DND-41 (cell line): ENCODE measurements at regions not wholly inside any gene's neighbourhood (a gene's known extent, or its start where the extent isn't known, plus 50 kb on each side); places are given as distances from the start of the nearest gene placed in this dataset.
"Not testable (repeated sequence)": the region's sequence is repeated elsewhere in the genome, so short reads cannot be mapped to it uniquely, and the experiment has no call there.

Experiments used
- ATAC-seq: fragments of 200-7000 bp; cut with Tn5 transposase; 3 replicates; pipeline ENCODE4 v1.9.1; 2021; ENCODE audit warnings: low read depth; ENCODE audit not compliant: insufficient read depth
- DNase-seq: peaks from one replicate; pipeline ENCODE4 v3.0.0-alpha.2; 2020
- H2AFZ ChIP-seq: 2 replicates; pipeline ENCODE4 v1.6.0; 2012; ENCODE audit warnings: low read depth, low read length
- H3K27ac ChIP-seq: 2 replicates; pipeline ENCODE4 v1.5.1; 2012; ENCODE audit warnings: low read length, inconsistent platforms
- H3K27me3 ChIP-seq: fragments of 200-600 bp; sonication (generic); 2 replicates; pipeline ENCODE4 v1.6.0; 2012; ENCODE audit warnings: low read length, mild to moderate bottlenecking, inconsistent platforms; ENCODE audit not compliant: insufficient read depth, poor library complexity
- H3K36me3 ChIP-seq: 2 replicates; pipeline ENCODE4 v1.5.1; 2012; ENCODE audit warnings: low read length, inconsistent platforms; ENCODE audit not compliant: insufficient read depth
- H3K4me1 ChIP-seq: 2 replicates; pipeline ENCODE4 v1.5.1; 2012; ENCODE audit warnings: mild to moderate bottlenecking, low read length; ENCODE audit not compliant: insufficient read depth
- H3K4me2 ChIP-seq: 2 replicates; pipeline ENCODE4 v1.6.0; 2012; ENCODE audit warnings: mild to moderate bottlenecking, moderate library complexity, low read length, inconsistent platforms; ENCODE audit not compliant: insufficient read depth
- H3K4me3 ChIP-seq, 2 experiments: fragments of 200-600 bp in 1 of 2; shearing (Covaris generic) in 1 of 2; 2 replicates each; pipeline ENCODE4 v1.5.1; 2012 to 2016; ENCODE audit warnings: inconsistent platforms in 2 of 2, low read length in 2 of 2, mild to moderate bottlenecking in 2 of 2, low read depth in 1 of 2, moderate library complexity in 1 of 2
- H3K79me2 ChIP-seq: 2 replicates; pipeline ENCODE4 v1.6.0; 2012; ENCODE audit warnings: low read length, inconsistent platforms; ENCODE audit not compliant: insufficient read depth
- H3K9ac ChIP-seq: 2 replicates; pipeline ENCODE4 v1.6.0; 2012; ENCODE audit warnings: low read depth, mild to moderate bottlenecking, inconsistent platforms, low read length, moderate library complexity
- H3K9me3 ChIP-seq: 2 replicates; pipeline ENCODE4 v1.5.1; 2012; ENCODE audit warnings: low read length, moderate library complexity, mild to moderate bottlenecking, inconsistent platforms; ENCODE audit not compliant: insufficient read depth, severe bottlenecking
- H4K20me1 ChIP-seq: 2 replicates; pipeline ENCODE4 v1.6.0; 2012; ENCODE audit warnings: low read length; ENCODE audit not compliant: insufficient read depth
- CTCF ChIP-seq: IDR thresholded peaks from 2 replicates; pipeline ENCODE4 v1.5.1; 2012; ENCODE audit warnings: borderline replicate concordance, low read length, moderate library complexity, mild to moderate bottlenecking; ENCODE audit not compliant: poor library complexity, severe bottlenecking; ENCODE audit errors: extremely low read depth
- EZH2 ChIP-seq: IDR thresholded peaks from 3 replicates; pipeline ENCODE4 v1.6.1; 2012; ENCODE audit warnings: borderline replicate concordance, low read depth, mild to moderate bottlenecking, moderate library complexity, low read length, inconsistent platforms; ENCODE audit not compliant: severe bottlenecking

- no peaks in the 10 kb centered on the region for H3K9me3 ChIP-seq
- no peaks in the 10 kb centered on the region for H3K27me3 ChIP-seq
- ATAC-seq (no peak), DNase-seq (no peak)
- H3K4me2 ChIP-seq = no peak overlapping the region
- no peak overlapping the region for H3K4me3 ChIP-seq
- no peaks in the 10 kb centered on the region for H3K4me1 ChIP-seq
- no peak overlapping the region for H2AFZ ChIP-seq
- H3K36me3 ChIP-seq = no peaks in the 10 kb centered on the region
- TF ChIP-seq EZH2 = no peak
- no peak for TF ChIP-seq CTCF
- H3K79me2 ChIP-seq = no peaks in the 10 kb centered on the region
- H3K9ac ChIP-seq = no peak overlapping the region
- H4K20me1 ChIP-seq = no peaks in the 10 kb centered on the region
- no peak overlapping the region for H3K27ac ChIP-seq
These were observed 186.8 kb downstream of the FRK start for GRCh38 chr6:115873901-115874300.

GRCh38 chr6:115870464-115870863 lies 190.2 kb downstream of the FRK start:
- ATAC-seq = no peak
- H3K4me1 ChIP-seq = no peaks in the 10 kb centered on the region
- no peaks in the 10 kb centered on the region for H3K9me3 ChIP-seq
- no peaks in the 10 kb centered on the region for H3K27me3 ChIP-seq
- no peak overlapping the region for H2AFZ ChIP-seq
- H3K36me3 ChIP-seq = no peaks in the 10 kb centered on the region
- TF ChIP-seq EZH2 (no peak), CTCF (no peak)
- no peaks in the 10 kb centered on the region for H3K79me2 ChIP-seq
- no peak overlapping the region for H3K9ac ChIP-seq
- DNase-seq = no peak
- no peak overlapping the region for H3K4me3 ChIP-seq
- H4K20me1 ChIP-seq = no peaks in the 10 kb centered on the region
- no peak overlapping the region for H3K4me2 ChIP-seq
- no peak overlapping the region for H3K27ac ChIP-seq

- Histone ChIP-seq H3K4me3 (no peak overlapping the region), H3K27me3 (no peaks in the 10 kb centered on the region), H3K9me3 (no peaks in the 10 kb centered on the region), H4K20me1 (no peaks in the 10 kb centered on the region), H3K79me2 (no peaks in the 10 kb centered on the region), H2AFZ (no peak overlapping the region), H3K9ac (no peak overlapping the region), H3K36me3 (no peaks in the 10 kb centered on the region), H3K4me2 (no peak overlapping the region), H3K27ac (no peak overlapping the region), H3K4me1 (no peaks in the 10 kb centered on the region)
- TF ChIP-seq CTCF (no peak), EZH2 (no peak)
- ATAC-seq (no peak), DNase-seq (no peak)
These were observed 194.8 kb downstream of the FRK start for GRCh38 chr6:115865914-115866313.

- no peak overlapping the region for H3K4me3 ChIP-seq
- TF ChIP-seq CTCF (no peak), EZH2 (no peak)
- H2AFZ ChIP-seq = no peak overlapping the region
- no peak for DNase-seq
- H3K27ac ChIP-seq = no peak overlapping the region
- no peaks in the 10 kb centered on the region for H3K9me3 ChIP-seq
- H3K4me1 ChIP-seq = no peaks in the 10 kb centered on the region
- no peak overlapping the region for H3K4me2 ChIP-seq
- no peaks in the 10 kb centered on the region for H3K27me3 ChIP-seq
- no peaks in the 10 kb centered on the region for H3K79me2 ChIP-seq
- H3K36me3 ChIP-seq = no peaks in the 10 kb centered on the region
- no peak for ATAC-seq
- no peak overlapping the region for H3K9ac ChIP-seq
- H4K20me1 ChIP-seq = no peaks in the 10 kb centered on the region
These were observed 197.5 kb downstream of the FRK start for GRCh38 chr6:115863211-115863610.

- ATAC-seq, H2AFZ ChIP-seq, H3K27me3 ChIP-seq, H3K4me1 ChIP-seq, H4K20me1 ChIP-seq, H3K27ac ChIP-seq, H3K79me2 ChIP-seq, DNase-seq, H3K4me2 ChIP-seq, H3K36me3 ChIP-seq, H3K9ac ChIP-seq, H3K4me3 ChIP-seq, H3K9me3 ChIP-seq: not testable (repeated sequence)
These were observed 199.0 kb downstream of the FRK start for GRCh38 chr6:115861658-115862057.

GRCh38 chr6:115859577-115859976 lies 201.1 kb downstream of the FRK start:
- not testable (repeated sequence) for H3K36me3 ChIP-seq, H3K79me2 ChIP-seq, H3K9me3 ChIP-seq, H2AFZ ChIP-seq, H3K4me3 ChIP-seq, H4K20me1 ChIP-seq, H3K27me3 ChIP-seq, H3K4me2 ChIP-seq, ATAC-seq, H3K27ac ChIP-seq, H3K4me1 ChIP-seq, DNase-seq, H3K9ac ChIP-seq
